ENCODE measurements at regions not wholly inside any gene's neighbourhood (a gene's known extent, or its start where the extent isn't known, plus 50 kb on each side); places are given as distances from the start of the nearest gene placed in this dataset.

DNA sequence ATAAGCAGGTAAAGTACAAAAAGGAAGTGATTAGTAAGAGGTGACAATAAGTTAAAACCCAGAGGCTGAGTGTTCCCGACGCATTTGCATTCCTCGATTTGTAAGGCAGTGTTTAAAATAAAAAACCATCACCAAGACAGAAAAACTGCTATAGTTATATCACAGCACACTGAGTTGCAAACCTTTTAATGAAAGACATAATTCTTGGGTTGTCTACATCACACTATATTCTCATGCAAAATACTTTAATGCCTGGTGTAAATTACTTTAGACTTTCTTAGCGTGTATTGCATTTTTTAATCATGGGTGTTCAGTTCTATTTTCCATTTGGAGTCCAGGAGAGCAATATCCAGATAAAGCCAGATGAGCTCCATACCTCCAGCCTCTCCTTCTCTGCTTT lies 458.5 kb downstream of the MTX2 start:
- DNase-seq (ENCODE audit: low spot score): no peak

- peak; percentile 29 for DNase-seq (ENCODE audit: low spot score)
Observed at GRCh38 chr2:176729706-176730569, 460.7 kb downstream of the MTX2 start.

DNA sequence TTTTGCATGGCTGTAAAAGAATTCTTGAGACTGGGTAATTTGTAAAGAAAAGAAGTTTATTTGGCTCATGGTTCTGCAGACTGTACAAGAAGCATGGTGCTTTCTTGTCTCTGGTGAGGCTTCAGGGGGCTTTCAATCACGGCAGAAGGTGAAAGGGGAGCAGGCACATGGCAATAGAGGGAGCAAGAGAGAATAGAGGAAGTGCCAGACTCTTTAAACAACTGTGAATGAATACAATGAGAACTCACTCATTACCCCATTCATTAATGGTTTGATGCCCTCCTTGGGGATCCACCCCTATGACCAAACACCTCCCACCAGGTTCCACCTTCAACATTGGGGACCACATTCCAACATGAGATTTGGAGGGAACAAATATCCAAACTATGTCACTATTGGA lies 463.5 kb downstream of the MTX2 start:
- no peak for DNase-seq (ENCODE audit: low spot score)

- DNase-seq (ENCODE audit: low spot score): no peak
Observed at GRCh38 chr2:176733698-176734430, 464.6 kb downstream of the MTX2 start.

DNA sequence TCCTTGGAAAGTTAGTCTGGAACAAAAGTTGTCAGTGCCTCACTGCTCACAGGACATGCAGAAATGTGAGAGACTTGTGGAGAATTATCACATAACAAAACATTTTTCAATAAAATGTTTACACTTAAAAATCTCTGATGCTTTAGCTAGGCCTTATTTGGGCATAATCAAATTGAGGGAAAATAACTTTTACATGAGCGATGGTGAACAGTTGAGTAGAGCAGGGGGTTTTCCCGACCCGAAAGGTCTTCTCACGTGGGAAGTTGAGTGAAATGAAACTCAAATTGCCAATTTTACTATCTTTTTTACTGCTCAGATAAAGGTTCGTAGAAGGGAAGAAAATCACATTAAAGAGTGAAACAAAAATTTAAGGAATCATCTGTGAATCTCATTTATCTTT lies 465.6 kb downstream of the MTX2 start:
- DNase-seq (ENCODE audit: low spot score): no peak

DNA sequence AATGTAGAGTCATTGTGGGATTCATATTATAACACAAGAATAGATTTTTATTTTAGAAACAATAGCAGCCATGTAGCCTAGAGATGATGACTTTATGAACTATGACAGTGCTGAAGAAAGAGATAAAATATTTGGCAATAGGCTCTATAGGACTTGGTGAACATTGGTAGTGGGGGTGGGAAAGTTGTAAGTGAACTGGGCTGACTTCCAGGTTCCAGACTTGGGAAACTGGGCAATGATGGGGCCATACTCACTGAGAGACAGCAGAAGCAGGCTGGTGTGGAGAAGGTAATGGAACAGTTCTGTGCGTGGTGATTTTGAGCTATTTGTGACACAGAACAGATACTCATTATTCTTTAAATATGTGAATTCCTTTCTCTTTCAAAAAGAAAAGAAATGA lies 470.3 kb upstream of the HNRNPA3 start:
- DNase-seq (ENCODE audit: low spot score): no peak

DNA sequence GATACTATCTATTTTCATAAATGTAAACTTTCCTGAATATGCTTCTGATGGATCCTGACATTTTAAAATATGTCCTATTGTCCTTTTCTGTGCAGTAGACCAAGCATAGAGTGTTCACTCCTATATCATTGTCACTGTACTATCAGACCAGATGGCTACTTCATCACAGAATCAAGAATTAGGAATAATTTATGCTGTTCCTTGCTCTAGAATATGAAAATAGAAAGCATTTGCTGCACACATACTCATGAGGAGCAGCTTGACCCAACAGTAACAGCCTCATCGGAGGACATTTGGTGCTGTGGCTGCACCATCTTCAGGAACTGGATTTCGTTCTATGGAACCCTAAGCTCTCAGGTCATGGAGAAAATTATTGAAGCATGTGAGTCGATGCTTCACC lies 468.9 kb upstream of the HNRNPA3 start:
- DNase-seq (ENCODE audit: low spot score): no peak

- DNase-seq (ENCODE audit: low spot score): no peak
Observed at GRCh38 chr2:176744146-176744545, 468.4 kb upstream of the HNRNPA3 start.

GRCh38 chr2:176745543-176746200 lies 466.9 kb upstream of the HNRNPA3 start:
- DNase-seq (ENCODE audit: low spot score): no peak

- no peak for DNase-seq (ENCODE audit: low spot score)
Observed at GRCh38 chr2:176746411-176746810, 466.2 kb upstream of the HNRNPA3 start.

- no peak for DNase-seq (ENCODE audit: low spot score)
Observed at GRCh38 chr2:176747506-176747905, 465.1 kb upstream of the HNRNPA3 start.

DNA sequence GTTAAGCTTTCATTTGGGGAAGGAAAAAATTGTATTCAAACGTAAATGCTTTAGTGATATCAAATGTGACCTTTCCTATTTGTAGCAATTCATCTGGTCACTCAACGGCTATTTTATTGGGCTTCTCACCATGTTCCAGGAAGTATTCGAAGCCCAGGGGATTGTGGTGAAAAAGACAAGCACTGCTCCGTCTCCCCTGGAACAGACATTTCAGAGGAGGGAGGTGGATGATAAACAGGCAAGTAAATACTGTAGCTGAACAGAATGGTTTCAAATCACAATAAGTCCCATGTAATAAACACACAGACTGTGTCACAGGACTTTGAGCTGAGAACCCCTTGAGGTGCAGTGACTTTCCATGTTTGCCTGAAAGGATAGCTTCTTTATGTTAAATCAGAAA lies 464.7 kb upstream of the HNRNPA3 start:
- no peak for DNase-seq (ENCODE audit: low spot score)

- no peak for DNase-seq (ENCODE audit: low spot score)
Observed at GRCh38 chr2:176748662-176749061, 463.9 kb upstream of the HNRNPA3 start.

DNA sequence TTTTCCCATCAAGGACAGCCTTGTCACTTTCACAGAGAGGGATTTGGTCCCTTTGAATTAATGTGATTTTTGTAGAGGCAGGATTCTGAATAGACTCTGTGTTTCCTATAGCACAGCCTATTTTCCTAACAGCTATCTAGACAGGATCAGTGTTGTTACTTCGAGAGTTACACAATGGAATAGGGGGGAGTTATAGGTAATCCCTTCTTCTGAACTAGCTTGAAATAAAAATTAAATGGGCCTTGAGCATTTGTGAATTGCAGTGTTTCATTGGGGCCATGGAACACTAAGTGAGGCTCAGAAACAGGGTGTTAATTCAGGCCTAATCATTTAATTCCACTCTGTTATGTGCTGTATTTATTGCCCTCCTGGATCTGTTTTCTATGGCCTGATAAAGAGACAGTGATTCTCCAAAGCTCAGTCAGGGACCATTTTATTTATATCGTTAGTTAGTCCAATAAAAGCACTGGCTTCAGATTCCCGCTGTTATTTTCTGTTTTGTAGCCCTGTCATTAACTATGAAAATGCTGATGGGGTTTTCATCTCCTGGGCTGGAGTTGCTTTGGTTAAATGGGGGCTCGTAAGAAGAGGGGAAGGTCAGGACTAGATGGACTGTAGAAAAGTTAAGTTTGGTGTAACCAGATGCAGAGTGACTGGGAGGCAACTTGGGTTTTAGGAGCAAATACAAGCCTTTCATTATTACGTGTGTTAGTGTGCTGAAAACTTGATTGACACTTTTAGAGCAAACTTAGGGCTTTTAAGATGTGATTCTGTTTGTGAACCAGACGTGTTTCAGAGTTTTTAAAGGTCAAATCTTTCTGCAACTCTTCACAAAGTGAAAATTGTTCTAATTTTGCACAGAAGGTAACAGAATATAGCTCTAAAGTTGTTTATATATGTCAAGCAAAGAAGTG lies 461.0 kb upstream of the HNRNPA3 start:
- no peak for DNase-seq (ENCODE audit: low spot score)

DNA sequence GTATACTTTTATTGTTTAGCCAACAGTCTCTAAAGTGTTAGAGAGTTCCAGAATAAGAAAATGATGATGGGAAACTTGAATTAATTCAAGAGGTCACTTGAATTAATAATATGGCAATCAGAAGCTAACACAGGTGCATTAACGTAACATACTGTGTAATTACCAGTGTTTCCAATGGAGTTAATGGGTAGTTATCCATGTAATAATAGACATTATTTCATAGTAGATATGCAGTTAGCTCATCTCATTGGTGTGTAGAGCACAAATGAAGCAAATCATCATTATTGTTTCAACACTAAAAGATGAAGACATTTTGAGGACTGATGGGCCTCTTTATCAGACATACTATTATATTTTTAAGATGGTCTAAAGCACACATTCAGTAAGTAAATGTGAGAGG lies 460.3 kb upstream of the HNRNPA3 start:
- no peak for DNase-seq (ENCODE audit: low spot score)

- no peak for DNase-seq (ENCODE audit: low spot score)
Observed at GRCh38 chr2:176753205-176753604, 459.4 kb upstream of the HNRNPA3 start.

DNA sequence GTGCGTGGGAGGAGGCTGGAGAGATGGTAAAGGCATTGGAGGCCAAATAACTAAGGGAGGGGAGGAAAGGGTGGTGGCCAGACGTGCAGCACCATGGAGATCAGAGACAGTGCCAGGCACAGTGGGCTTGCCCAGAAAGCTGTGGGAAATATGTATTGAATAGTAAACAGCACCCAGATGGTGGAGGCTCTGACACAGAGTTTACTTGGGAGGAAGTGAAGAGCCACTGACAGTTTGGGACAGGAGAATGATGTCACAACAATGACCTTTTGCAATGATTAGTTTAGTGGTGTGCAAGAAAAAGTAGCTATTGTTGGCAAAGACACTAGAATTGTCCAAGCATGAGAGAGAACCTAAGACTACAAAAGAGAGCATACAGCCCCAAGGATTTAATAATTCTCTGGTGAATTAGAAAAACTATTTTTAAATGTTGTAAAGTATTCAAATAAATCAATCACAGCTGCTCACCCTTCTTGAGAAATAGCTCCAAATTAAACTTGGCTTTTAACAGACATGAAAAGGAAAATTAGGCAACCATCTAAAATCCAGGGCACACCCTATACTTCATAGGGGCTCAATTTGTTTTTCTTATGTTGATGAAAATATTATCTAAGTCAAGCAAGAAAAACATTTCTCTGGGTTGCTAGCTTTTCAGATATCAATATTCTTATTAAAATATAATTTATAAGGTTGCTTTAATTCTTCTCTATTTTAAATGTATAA lies 458.7 kb upstream of the HNRNPA3 start:
- DNase-seq (ENCODE audit: low spot score): no peak

DNA sequence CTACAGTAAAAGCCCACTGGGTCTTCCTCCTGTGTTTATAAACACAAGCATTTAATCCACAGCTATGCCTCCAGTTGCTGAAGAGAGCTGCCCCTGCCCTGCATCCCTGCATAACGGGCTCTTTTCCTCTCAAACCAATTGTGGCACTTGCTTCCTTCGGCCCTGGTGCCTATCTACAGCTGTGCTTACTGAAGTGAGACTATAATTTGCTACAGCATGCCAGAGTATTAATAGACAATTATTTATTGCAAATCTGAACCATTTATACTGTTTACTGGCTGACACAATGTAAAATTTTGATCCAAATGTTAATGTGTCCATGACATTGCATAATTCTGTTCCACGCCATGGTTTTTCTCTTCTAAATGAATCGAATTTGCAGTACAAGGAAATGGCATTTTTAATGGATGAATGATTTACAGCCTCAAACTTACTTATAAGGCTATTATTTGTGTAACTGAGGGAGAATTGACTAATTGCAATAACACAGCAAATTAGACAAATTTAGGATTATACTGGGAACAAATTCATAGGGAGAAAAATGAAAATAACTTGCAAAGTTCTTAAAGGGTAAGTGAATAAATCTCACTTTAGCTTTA lies 457.0 kb upstream of the HNRNPA3 start:
- no peak for DNase-seq (ENCODE audit: low spot score)

- DNase-seq (ENCODE audit: low spot score): no peak
Observed at GRCh38 chr2:176758426-176758825, 454.2 kb upstream of the HNRNPA3 start.

- no peak for DNase-seq (ENCODE audit: low spot score)
Observed at GRCh38 chr2:176760439-176760838, 452.2 kb upstream of the HNRNPA3 start.
